WTC11 (cell line): ENCODE measurements at regions not wholly inside any gene's neighbourhood (a gene's known extent, or its start where the extent isn't known, plus 50 kb on each side); places are given as distances from the start of the nearest gene placed in this dataset.

Source experiments
- ATAC-seq: fragments of 200-7000 bp; cut with Tn5 transposase; 2 replicates; pipeline ENCODE4 v1.10.0; 2021; ENCODE audit warnings: mild to moderate bottlenecking, moderate library complexity
- CTCF ChIA-PET: fragments of 300-600 bp; sonication (Branson Sonifier 250); formaldehyde crosslinking; loops from one replicate; lab custom pipeline; 2021; ENCODE audit warnings: antibody characterized with exemption; lab: Charles Lee
- POLR2A ChIA-PET: fragments of 350-600 bp; sonication (Branson Sonifier 250); formaldehyde crosslinking; loops from one replicate; lab custom pipeline; 2021; ENCODE audit warnings: antibody characterized with exemption; lab: Charles Lee
- DNase-seq: peaks from one replicate; pipeline ENCODE4 v3.0.0; 2021; ENCODE audit warnings: low spot score
- H3K27ac Mint-ChIP-seq: 2 replicates; pipeline ENCODE4 v1.8.0; 2021; ENCODE audit warnings: mixed read lengths
- H3K27me3 Mint-ChIP-seq: 2 replicates; pipeline ENCODE4 v1.8.0; 2021; ENCODE audit warnings: low read depth, mild to moderate bottlenecking, moderate library complexity, mixed read lengths
- H3K36me3 Mint-ChIP-seq: 2 replicates; pipeline ENCODE4 v1.8.0; 2021; ENCODE audit warnings: mixed read lengths
- H3K4me1 Mint-ChIP-seq: 2 replicates; pipeline ENCODE4 v1.8.0; 2022; ENCODE audit warnings: mixed read lengths
- H3K4me3 Mint-ChIP-seq: 2 replicates; pipeline ENCODE4 v1.8.0; 2021; ENCODE audit warnings: mild to moderate bottlenecking, moderate library complexity, mixed read lengths
- H3K9me3 Mint-ChIP-seq: 2 replicates; pipeline ENCODE4 v1.8.0; 2021; ENCODE audit warnings: mixed read lengths
- ELF4 ChIP-seq: sonication (generic); formaldehyde crosslinking; IDR thresholded peaks from 2 replicates; pipeline ENCODE4 v1.8.1; 2022; ENCODE audit warnings: low read depth, mild to moderate bottlenecking, moderate library complexity, missing genetic modification reagents
- PRRX2 ChIP-seq: fragments of 250-450 bp; sonication (Bioruptor Pico); IDR thresholded peaks from 2 replicates; pipeline ENCODE4 v1.8.0; 2021; ENCODE audit warnings: mild to moderate bottlenecking
- SP1 ChIP-seq: sonication (generic); formaldehyde crosslinking; conservative IDR thresholded peaks from 2 replicates; pipeline ENCODE4 v1.8.1; 2022; ENCODE audit warnings: missing genetic modification reagents
- STAT6 ChIP-seq: sonication (generic); formaldehyde crosslinking; conservative IDR thresholded peaks from 2 replicates; pipeline ENCODE4 v1.8.1; 2023; ENCODE audit warnings: mild to moderate bottlenecking, low read depth, missing genetic modification reagents, moderate library complexity
- ZNF219 ChIP-seq: sonication (generic); formaldehyde crosslinking; IDR thresholded peaks from 2 replicates; pipeline ENCODE4 v1.8.0; 2023; ENCODE audit warnings: missing genetic modification reagents, mild to moderate bottlenecking, borderline replicate concordance
- ZNF317 ChIP-seq: sonication (generic); formaldehyde crosslinking; IDR thresholded peaks from 2 replicates; pipeline ENCODE4 v1.8.1; 2023; ENCODE audit warnings: low read depth, mild to moderate bottlenecking, moderate library complexity, missing genetic modification reagents, borderline replicate concordance
- TF ChIP-seq, protein P1 (sequence below): sonication (generic); formaldehyde crosslinking; IDR thresholded peaks from 2 replicates; pipeline ENCODE4 v1.8.1; 2022; ENCODE audit warnings: mild to moderate bottlenecking, moderate library complexity, missing genetic modification reagents
- TF ChIP-seq, protein P2 (sequence below): sonication (generic); formaldehyde crosslinking; IDR thresholded peaks from 2 replicates; pipeline ENCODE4 v1.8.0; 2022; ENCODE audit warnings: mild to moderate bottlenecking, missing genetic modification reagents
- TF ChIP-seq, protein P3 (sequence below): fragments of 250-450 bp; sonication (Bioruptor Pico); IDR thresholded peaks from 2 replicates; pipeline ENCODE4 v1.9.0; 2021; ENCODE audit warnings: mild to moderate bottlenecking
- TF ChIP-seq, protein P4 (sequence below): sonication (generic); formaldehyde crosslinking; IDR thresholded peaks from 2 replicates; pipeline ENCODE4 v1.8.1; 2023; ENCODE audit warnings: mild to moderate bottlenecking, missing genetic modification reagents, borderline replicate concordance

GRCh38 chr5:4419281-4419680 is 720.8 kb upstream of the ADAMTS16 start:
- no peaks in the 10 kb centered on the region for H3K27me3 Mint-ChIP-seq
- ChIA-PET CTCF (no interaction called here), POLR2A (no interaction called here)

More at GRCh38 chr5:4419281-4419680, 720.8 kb upstream of the ADAMTS16 start:
- Mint-ChIP-seq H3K36me3 (no peaks in the 10 kb centered on the region), H3K4me3 (no peak overlapping the region), H3K4me1 (peaks cover 2% of the 10 kb centered on the region), H3K9me3 (no peaks in the 10 kb centered on the region), H3K27ac (no peak overlapping the region)
- no peak for DNase-seq
- TF ChIP-seq SP1 (CRISPR knock-in tag) (no peak), STAT6 (CRISPR knock-in tag) (no peak), ELF4 (CRISPR knock-in tag) (no peak), PRRX2 (CRISPR knock-in tag) (no peak), ZNF219 (CRISPR knock-in tag) (no peak), ZNF317 (CRISPR knock-in tag) (no peak)
- TF ChIP-seq, protein P1, sequence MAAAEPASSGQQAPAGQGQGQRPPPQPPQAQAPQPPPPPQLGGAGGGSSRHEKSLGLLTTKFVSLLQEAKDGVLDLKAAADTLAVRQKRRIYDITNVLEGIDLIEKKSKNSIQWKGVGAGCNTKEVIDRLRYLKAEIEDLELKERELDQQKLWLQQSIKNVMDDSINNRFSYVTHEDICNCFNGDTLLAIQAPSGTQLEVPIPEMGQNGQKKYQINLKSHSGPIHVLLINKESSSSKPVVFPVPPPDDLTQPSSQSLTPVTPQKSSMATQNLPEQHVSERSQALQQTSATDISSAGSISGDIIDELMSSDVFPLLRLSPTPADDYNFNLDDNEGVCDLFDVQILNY (CRISPR knock-in tag), result no peak
- TF ChIP-seq, protein P2, sequence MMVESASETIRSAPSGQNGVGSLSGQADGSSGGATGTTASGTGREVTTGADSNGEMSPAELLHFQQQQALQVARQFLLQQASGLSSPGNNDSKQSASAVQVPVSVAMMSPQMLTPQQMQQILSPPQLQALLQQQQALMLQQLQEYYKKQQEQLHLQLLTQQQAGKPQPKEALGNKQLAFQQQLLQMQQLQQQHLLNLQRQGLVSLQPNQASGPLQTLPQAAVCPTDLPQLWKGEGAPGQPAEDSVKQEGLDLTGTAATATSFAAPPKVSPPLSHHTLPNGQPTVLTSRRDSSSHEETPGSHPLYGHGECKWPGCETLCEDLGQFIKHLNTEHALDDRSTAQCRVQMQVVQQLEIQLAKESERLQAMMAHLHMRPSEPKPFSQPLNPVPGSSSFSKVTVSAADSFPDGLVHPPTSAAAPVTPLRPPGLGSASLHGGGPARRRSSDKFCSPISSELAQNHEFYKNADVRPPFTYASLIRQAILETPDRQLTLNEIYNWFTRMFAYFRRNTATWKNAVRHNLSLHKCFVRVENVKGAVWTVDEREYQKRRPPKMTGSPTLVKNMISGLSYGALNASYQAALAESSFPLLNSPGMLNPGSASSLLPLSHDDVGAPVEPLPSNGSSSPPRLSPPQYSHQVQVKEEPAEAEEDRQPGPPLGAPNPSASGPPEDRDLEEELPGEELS (CRISPR knock-in tag), result no peak
- TF ChIP-seq, protein P3, sequence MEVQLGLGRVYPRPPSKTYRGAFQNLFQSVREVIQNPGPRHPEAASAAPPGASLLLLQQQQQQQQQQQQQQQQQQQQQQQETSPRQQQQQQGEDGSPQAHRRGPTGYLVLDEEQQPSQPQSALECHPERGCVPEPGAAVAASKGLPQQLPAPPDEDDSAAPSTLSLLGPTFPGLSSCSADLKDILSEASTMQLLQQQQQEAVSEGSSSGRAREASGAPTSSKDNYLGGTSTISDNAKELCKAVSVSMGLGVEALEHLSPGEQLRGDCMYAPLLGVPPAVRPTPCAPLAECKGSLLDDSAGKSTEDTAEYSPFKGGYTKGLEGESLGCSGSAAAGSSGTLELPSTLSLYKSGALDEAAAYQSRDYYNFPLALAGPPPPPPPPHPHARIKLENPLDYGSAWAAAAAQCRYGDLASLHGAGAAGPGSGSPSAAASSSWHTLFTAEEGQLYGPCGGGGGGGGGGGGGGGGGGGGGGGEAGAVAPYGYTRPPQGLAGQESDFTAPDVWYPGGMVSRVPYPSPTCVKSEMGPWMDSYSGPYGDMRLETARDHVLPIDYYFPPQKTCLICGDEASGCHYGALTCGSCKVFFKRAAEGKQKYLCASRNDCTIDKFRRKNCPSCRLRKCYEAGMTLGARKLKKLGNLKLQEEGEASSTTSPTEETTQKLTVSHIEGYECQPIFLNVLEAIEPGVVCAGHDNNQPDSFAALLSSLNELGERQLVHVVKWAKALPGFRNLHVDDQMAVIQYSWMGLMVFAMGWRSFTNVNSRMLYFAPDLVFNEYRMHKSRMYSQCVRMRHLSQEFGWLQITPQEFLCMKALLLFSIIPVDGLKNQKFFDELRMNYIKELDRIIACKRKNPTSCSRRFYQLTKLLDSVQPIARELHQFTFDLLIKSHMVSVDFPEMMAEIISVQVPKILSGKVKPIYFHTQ (CRISPR knock-in tag), result no peak
- TF ChIP-seq, protein P4, sequence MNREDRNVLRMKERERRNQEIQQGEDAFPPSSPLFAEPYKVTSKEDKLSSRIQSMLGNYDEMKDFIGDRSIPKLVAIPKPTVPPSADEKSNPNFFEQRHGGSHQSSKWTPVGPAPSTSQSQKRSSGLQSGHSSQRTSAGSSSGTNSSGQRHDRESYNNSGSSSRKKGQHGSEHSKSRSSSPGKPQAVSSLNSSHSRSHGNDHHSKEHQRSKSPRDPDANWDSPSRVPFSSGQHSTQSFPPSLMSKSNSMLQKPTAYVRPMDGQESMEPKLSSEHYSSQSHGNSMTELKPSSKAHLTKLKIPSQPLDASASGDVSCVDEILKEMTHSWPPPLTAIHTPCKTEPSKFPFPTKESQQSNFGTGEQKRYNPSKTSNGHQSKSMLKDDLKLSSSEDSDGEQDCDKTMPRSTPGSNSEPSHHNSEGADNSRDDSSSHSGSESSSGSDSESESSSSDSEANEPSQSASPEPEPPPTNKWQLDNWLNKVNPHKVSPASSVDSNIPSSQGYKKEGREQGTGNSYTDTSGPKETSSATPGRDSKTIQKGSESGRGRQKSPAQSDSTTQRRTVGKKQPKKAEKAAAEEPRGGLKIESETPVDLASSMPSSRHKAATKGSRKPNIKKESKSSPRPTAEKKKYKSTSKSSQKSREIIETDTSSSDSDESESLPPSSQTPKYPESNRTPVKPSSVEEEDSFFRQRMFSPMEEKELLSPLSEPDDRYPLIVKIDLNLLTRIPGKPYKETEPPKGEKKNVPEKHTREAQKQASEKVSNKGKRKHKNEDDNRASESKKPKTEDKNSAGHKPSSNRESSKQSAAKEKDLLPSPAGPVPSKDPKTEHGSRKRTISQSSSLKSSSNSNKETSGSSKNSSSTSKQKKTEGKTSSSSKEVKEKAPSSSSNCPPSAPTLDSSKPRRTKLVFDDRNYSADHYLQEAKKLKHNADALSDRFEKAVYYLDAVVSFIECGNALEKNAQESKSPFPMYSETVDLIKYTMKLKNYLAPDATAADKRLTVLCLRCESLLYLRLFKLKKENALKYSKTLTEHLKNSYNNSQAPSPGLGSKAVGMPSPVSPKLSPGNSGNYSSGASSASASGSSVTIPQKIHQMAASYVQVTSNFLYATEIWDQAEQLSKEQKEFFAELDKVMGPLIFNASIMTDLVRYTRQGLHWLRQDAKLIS (CRISPR knock-in tag), result no peak
- ATAC-seq, result no peak
